ENCODE measurements at regions not wholly inside any gene's neighbourhood (a gene's known extent, or its start where the extent isn't known, plus 50 kb on each side); places are given as distances from the start of the nearest gene placed in this dataset.
A peak's percentile ranks its signal among the peaks of the same experiment; 100 is the strongest.

DNA sequence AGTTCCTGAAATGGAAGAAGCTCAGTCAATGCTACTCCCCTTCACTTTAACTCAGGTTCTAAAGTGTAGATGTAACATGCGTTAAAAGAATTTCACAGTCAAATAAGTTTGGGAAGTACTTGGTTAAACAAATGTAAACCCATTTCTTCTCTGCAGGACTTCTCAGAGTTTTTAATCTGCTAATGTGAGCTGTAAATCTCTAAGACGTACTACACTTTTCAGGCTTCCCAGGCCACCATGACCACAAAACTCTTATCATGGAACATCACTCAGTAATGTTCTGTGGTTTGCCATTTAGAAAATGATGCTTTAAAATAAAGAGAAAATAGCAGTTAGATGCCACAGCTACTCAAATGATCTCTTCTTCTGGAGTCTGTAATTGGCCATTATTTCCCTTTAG, 104.3 kb downstream of the HHIPL2 start:
- Mint-ChIP-seq H3K4me1 (peaks cover 17% of the 10 kb centered on the region), H3K4me3 (no peak overlapping the region), H3K36me3 (ENCODE audit: low read depth) (no peaks in the 10 kb centered on the region), H3K9me3 (no peaks in the 10 kb centered on the region), H3K27ac (no peak overlapping the region), H3K27me3 (no peaks in the 10 kb centered on the region)
- ATAC-seq (peak; percentile 47), DNase-seq (no peak)

DNA sequence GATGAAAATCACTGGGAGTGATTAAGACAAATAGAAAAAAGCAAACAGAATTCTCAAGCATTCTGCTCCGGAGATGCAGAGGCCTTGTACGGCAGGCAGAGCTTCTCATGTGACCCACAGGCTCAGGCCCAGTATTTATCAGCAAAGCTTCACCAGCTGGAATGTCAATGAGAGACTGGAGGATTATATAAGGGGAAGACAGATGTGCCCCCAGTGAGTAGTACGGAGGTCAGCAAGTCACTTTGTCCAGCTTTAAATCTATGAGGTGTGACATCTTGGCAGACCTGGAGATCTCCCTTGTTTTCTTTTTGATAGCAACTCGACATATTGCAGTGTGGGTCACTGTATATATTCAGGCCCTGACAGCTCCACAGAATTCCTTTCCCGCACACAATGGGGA, 106.8 kb downstream of the HHIPL2 start:
- no peaks in the 10 kb centered on the region for H3K27me3 Mint-ChIP-seq
- no peak overlapping the region for H3K27ac Mint-ChIP-seq
- no peaks in the 10 kb centered on the region for H3K9me3 Mint-ChIP-seq
- H3K4me1 Mint-ChIP-seq = peaks cover 17% of the 10 kb centered on the region
- H3K4me3 Mint-ChIP-seq = no peak overlapping the region
- ATAC-seq = no peak
- no peak for DNase-seq
- no peaks in the 10 kb centered on the region for H3K36me3 Mint-ChIP-seq (ENCODE audit: low read depth)

- Mint-ChIP-seq H3K4me1 (peaks cover 23% of the 10 kb centered on the region), H3K4me3 (no peak overlapping the region), H3K27ac (no peak overlapping the region), H3K9me3 (peaks cover 36% of the 10 kb centered on the region), H3K36me3 (ENCODE audit: low read depth) (peaks cover 3% of the 10 kb centered on the region), H3K27me3 (no peaks in the 10 kb centered on the region)
- DNase-seq = no peak
- no peak for ATAC-seq
Measured at GRCh38 chr1:222424826-222425225, 123.1 kb downstream of the HHIPL2 start.

DNA sequence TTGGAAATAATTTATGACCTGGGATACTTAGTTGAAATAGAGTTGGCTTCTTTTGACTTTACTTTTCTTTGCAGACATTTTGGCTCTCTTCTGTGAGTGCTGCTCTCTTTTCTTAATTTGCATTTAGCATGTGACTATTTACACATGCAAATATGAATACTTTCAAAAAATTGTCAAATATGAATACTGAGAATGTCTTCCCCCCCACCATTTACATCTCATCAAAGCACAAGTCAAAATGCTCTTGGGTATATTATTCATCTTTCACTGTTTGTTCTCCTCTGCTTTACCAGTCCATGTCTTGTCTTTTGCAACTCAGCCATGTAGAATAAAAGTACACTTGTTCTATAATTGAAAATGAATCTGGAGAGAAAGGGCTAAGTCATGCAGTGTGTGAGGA, 126.5 kb downstream of the HHIPL2 start:
- Mint-ChIP-seq H3K4me1 (peaks cover 50% of the 10 kb centered on the region), H3K4me3 (no peak overlapping the region), H3K9me3 (peaks cover 24% of the 10 kb centered on the region), H3K36me3 (ENCODE audit: low read depth) (no peaks in the 10 kb centered on the region), H3K27ac (no peak overlapping the region), H3K27me3 (no peaks in the 10 kb centered on the region)
- DNase-seq (no peak), ATAC-seq (no peak)

DNA sequence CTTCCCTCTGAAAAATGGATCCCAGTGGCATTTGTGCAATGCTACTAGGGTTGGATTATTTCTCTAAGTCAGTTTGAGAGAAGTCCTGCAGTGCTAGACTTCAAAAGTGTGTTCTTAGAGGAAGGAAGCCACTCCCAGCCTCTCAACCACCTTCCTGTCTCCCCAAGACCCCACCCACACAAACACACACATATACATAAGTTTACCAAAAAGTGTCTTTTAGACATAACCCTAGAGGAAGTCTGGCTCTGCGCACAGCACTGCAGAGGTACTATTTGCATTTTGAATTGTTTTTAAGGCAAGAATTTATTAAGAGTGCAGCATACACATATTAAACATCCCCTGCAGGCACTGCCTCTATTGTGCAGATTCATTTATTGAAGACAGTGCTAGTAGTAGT, 127.3 kb downstream of the HHIPL2 start:
- ATAC-seq (no peak), DNase-seq (no peak)
- Mint-ChIP-seq H3K9me3 (peaks cover 17% of the 10 kb centered on the region), H3K27me3 (no peaks in the 10 kb centered on the region), H3K36me3 (ENCODE audit: low read depth) (no peaks in the 10 kb centered on the region), H3K27ac (peak overlapping the region; percentile 28), H3K4me1 (peaks cover 58% of the 10 kb centered on the region), H3K4me3 (no peak overlapping the region)

DNA sequence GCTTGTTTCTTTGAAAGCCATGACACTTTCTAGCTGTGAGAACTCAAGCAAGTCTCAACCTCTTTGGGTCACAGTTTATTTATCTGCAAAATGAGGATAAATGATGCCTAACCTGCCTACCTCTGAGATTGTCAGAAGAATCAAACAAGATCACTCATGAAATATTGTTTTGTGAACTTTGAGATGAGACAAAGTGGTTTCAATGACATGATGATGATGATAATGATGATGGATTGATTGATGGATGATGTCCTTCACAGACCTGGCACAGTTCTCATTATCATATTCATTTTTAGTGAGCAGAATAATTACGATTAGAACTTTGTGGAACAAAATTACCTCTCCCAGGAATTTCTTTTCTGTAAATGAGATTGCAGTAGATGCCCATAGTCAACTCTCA, 129.2 kb downstream of the HHIPL2 start:
- DNase-seq (no peak), ATAC-seq (no peak)
- Mint-ChIP-seq H3K36me3 (ENCODE audit: low read depth) (no peaks in the 10 kb centered on the region), H3K4me1 (peaks cover 64% of the 10 kb centered on the region), H3K27ac (no peak overlapping the region), H3K9me3 (peaks cover 11% of the 10 kb centered on the region), H3K27me3 (no peaks in the 10 kb centered on the region), H3K4me3 (no peak overlapping the region)

DNA sequence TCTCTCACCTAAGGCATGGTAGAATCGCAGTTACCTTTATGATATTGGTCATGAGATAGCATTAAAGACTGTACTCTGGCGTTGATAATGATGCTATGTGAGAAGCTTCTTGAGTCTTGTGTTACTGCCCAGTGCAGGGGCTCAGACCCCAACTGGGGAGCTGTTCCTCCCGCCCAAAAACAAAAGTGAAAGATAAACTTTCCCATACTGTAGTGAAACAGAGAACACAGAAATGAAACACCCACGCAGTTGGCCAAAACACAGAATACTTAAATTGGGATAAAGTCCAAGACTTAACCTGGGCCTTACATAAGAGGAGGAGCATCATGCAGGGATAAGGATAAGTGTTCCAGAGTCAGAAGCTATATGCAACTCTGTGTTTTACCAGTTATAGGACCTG, 130.6 kb downstream of the HHIPL2 start:
- Mint-ChIP-seq H3K27ac (no peak overlapping the region), H3K36me3 (ENCODE audit: low read depth) (no peaks in the 10 kb centered on the region), H3K4me1 (peaks cover 64% of the 10 kb centered on the region), H3K27me3 (no peaks in the 10 kb centered on the region), H3K9me3 (peaks cover 4% of the 10 kb centered on the region), H3K4me3 (no peak overlapping the region)
- ATAC-seq (no peak), DNase-seq (no peak)

GRCh38 chr1:222416001-222416791, 131.7 kb downstream of the HHIPL2 start:
- no peak overlapping the region for H3K4me3 Mint-ChIP-seq
- H3K9me3 Mint-ChIP-seq = no peaks in the 10 kb centered on the region
- DNase-seq (peak; percentile 59), ATAC-seq (peak; percentile 87)
- H3K27me3 Mint-ChIP-seq = no peaks in the 10 kb centered on the region
- H3K36me3 Mint-ChIP-seq (ENCODE audit: low read depth) = no peaks in the 10 kb centered on the region
- peak overlapping the region; percentile 66 for H3K27ac Mint-ChIP-seq
- peaks cover 55% of the 10 kb centered on the region for H3K4me1 Mint-ChIP-seq

DNA sequence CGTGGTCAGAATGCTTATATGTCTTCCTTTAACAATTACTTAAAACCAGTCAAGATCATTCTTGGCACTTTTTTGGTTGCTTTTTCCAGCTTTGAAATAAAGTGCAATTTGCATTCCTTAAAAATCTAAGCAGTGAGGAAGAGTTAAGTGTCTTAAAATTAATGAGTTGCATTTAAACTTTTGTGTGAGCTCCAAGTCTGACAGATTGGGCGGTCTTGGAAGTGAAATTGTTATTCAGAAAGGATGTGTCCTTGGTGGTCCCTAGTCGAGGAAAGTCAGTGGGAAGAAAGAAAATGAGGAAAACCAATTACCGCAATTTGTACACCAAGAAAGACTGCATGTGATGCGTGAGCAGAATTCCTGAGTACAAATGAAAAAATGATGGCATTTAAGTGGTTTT, 132.5 kb downstream of the HHIPL2 start:
- no peak for DNase-seq

GRCh38 chr1:222413991-222414549, 133.8 kb downstream of the HHIPL2 start:
- Mint-ChIP-seq H3K27me3 (no peaks in the 10 kb centered on the region), H3K4me3 (no peak overlapping the region), H3K9me3 (no peaks in the 10 kb centered on the region), H3K4me1 (peaks cover 34% of the 10 kb centered on the region), H3K36me3 (ENCODE audit: low read depth) (no peaks in the 10 kb centered on the region), H3K27ac (no peak overlapping the region)
- ATAC-seq (no peak), DNase-seq (no peak)

More for the DNA sequence above, 132.5 kb downstream of the HHIPL2 start:
- no peaks in the 10 kb centered on the region for H3K27me3 Mint-ChIP-seq
- H3K36me3 Mint-ChIP-seq (ENCODE audit: low read depth) = no peaks in the 10 kb centered on the region
- H3K4me3 Mint-ChIP-seq = no peak overlapping the region
- H3K27ac Mint-ChIP-seq = no peak overlapping the region
- no peaks in the 10 kb centered on the region for H3K9me3 Mint-ChIP-seq
- H3K4me1 Mint-ChIP-seq = peaks cover 47% of the 10 kb centered on the region
- no peak for ATAC-seq

DNA sequence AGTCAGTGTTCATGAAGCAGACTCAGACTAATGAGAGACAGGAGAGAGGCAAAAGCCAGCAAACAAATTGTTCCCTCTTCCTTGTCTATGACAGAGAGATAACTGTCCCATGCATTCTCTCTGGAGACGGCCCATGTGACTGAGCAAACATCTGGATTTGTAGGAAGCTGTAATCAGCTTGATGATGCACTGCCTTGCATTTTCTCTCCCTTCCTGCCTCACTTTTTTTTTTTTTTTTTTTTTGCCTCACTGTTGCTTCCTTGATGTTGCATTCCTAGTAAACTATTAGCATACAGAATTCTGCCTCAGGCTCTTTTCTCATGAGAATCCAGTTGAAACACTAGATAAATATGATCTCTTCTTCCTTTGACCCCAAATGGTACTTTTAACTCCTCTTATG, 134.5 kb downstream of the HHIPL2 start:
- no peaks in the 10 kb centered on the region for H3K9me3 Mint-ChIP-seq
- H3K27ac Mint-ChIP-seq = no peak overlapping the region
- H3K4me1 Mint-ChIP-seq = peaks cover 29% of the 10 kb centered on the region
- H3K4me3 Mint-ChIP-seq = no peak overlapping the region
- ATAC-seq (no peak), DNase-seq (no peak)
- no peaks in the 10 kb centered on the region for H3K27me3 Mint-ChIP-seq
- H3K36me3 Mint-ChIP-seq (ENCODE audit: low read depth) = no peaks in the 10 kb centered on the region

DNA sequence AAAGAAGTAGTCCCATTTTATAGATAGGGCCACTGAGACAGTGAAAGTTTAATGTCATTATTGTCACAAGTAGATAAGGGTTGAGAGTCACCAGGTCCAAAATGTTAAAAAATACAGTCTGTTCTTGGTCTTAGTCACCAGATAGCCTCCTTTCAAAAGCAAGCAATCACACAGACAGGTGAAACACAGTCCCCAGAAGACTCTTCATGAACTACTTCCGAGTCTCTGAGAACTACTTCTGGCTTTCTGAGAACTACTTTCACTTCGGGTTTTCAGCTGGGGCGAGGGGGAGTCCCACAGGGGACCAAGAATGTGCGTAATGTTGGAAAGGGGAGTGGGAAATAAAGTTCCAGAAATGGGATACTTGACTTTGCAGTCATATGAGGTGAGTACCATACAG, 143.2 kb downstream of the HHIPL2 start:
- DNase-seq (no peak), ATAC-seq (no peak)
- H3K9me3 Mint-ChIP-seq = peaks cover 8% of the 10 kb centered on the region
- H3K4me3 Mint-ChIP-seq = no peak overlapping the region
- no peak overlapping the region for H3K27ac Mint-ChIP-seq
- no peaks in the 10 kb centered on the region for H3K36me3 Mint-ChIP-seq (ENCODE audit: low read depth)
- peaks cover 2% of the 10 kb centered on the region for H3K27me3 Mint-ChIP-seq
- peaks cover 4% of the 10 kb centered on the region for H3K4me1 Mint-ChIP-seq

DNA sequence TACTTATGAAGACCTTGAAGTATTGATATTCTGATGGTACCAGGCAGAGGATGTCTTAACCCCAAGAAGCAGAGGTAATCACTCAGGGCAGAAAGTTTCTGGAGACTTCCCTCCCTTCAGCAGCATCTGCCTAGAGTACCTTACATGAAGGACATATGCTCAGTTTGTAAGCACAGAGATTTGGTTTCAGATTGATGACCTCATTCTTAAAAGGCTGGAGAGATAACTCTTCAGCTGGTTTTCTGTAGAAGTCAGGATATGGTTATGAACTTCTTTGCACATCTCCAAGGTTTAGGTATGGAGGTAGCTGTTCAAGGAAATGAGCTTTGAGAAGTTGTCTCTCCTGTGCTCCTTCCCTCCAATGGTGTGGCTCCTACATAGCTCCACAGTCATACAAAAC, 148.7 kb downstream of the HHIPL2 start:
- no peak overlapping the region for H3K27ac Mint-ChIP-seq
- peaks cover 2% of the 10 kb centered on the region for H3K27me3 Mint-ChIP-seq
- no peak for ATAC-seq

GRCh38 chr1:222394224-222394623, 153.7 kb downstream of the HHIPL2 start:
- Mint-ChIP-seq H3K9me3 (no peaks in the 10 kb centered on the region), H3K36me3 (ENCODE audit: low read depth) (no peaks in the 10 kb centered on the region), H3K4me1 (peaks cover 3% of the 10 kb centered on the region), H3K27me3 (no peaks in the 10 kb centered on the region), H3K4me3 (no peak overlapping the region), H3K27ac (no peak overlapping the region)
- DNase-seq (no peak), ATAC-seq (no peak)

More for the DNA sequence above, 148.7 kb downstream of the HHIPL2 start:
- no peaks in the 10 kb centered on the region for H3K36me3 Mint-ChIP-seq (ENCODE audit: low read depth)
- DNase-seq = no peak
- H3K4me1 Mint-ChIP-seq = no peaks in the 10 kb centered on the region
- H3K9me3 Mint-ChIP-seq = no peaks in the 10 kb centered on the region
- no peak overlapping the region for H3K4me3 Mint-ChIP-seq

DNA sequence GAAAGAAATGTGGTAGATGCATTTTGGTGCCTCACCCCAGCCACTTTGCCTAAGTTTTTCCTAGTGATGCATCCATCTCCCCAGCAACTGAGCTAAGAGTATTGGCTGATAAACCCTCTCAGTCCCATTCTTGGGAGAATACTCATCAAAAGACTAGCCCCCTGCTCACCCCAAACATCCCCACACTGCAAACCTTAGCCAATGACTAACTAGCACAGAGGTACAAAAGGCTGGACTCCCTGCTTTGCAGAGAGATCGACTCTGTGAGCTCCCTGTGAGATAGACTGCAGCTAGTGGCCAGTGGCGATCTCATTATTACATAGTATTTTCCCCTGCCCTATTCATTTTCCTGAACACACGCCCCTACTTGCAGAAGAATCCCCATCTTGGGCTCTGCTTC, 155.3 kb downstream of the HHIPL2 start:
- Mint-ChIP-seq H3K27me3 (no peaks in the 10 kb centered on the region), H3K4me3 (no peak overlapping the region), H3K27ac (no peak overlapping the region), H3K9me3 (peaks cover 7% of the 10 kb centered on the region), H3K4me1 (peaks cover 3% of the 10 kb centered on the region), H3K36me3 (ENCODE audit: low read depth) (no peaks in the 10 kb centered on the region)
- ATAC-seq = no peak
- DNase-seq = no peak
